ENCODE measurements at regions not wholly inside any gene's neighbourhood (a gene's known extent, or its start where the extent isn't known, plus 50 kb on each side); places are given as distances from the start of the nearest gene placed in this dataset.
A peak's percentile ranks its signal among the peaks of the same experiment; 100 is the strongest.

GRCh38 chr18:76713432-76713831 is 108.9 kb upstream of the ZNF236 start:
- no peak for TF ChIP-seq CTCF (IDR thresholded peaks at IDR 0.05)
- TF ChIP-seq POLR2A (IDR thresholded peaks at IDR 0.05), result no peak
- no peaks in the 10 kb centered on the region for H3K36me3 ChIP-seq

GRCh38 chr18:76712511-76713140 is 109.7 kb upstream of the ZNF236 start:
- Histone ChIP-seq H3K4me1 (no peaks in the 10 kb centered on the region), H3K9me3 (no peaks in the 10 kb centered on the region), H3K27ac (no peak overlapping the region), H3K36me3 (no peaks in the 10 kb centered on the region), H3K27me3 (no peaks in the 10 kb centered on the region), H3K4me3 (no peak overlapping the region)
- TF ChIP-seq CTCF (IDR thresholded peaks at IDR 0.05) (no peak), POLR2A (IDR thresholded peaks at IDR 0.05) (no peak)
- DNase-seq, result no peak

More at GRCh38 chr18:76713432-76713831, 108.9 kb upstream of the ZNF236 start:
- H3K4me1 ChIP-seq, result no peaks in the 10 kb centered on the region
- no peak overlapping the region for H3K4me3 ChIP-seq
- H3K9me3 ChIP-seq, result no peaks in the 10 kb centered on the region
- H3K27ac ChIP-seq, result no peak overlapping the region
- no peaks in the 10 kb centered on the region for H3K27me3 ChIP-seq
- DNase-seq, result no peak

- DNase-seq, result no peak
- no peaks in the 10 kb centered on the region for H3K4me1 ChIP-seq
- H3K36me3 ChIP-seq, result no peaks in the 10 kb centered on the region
- H3K27ac ChIP-seq, result no peak overlapping the region
- no peak overlapping the region for H3K4me3 ChIP-seq
- H3K27me3 ChIP-seq, result no peaks in the 10 kb centered on the region
- H3K9me3 ChIP-seq, result no peaks in the 10 kb centered on the region
- TF ChIP-seq CTCF (IDR thresholded peaks at IDR 0.05) (no peak), POLR2A (IDR thresholded peaks at IDR 0.05) (no peak)
These were observed 111.5 kb upstream of the ZNF236 start for GRCh38 chr18:76710646-76711520.

GRCh38 chr18:76709659-76710645 is 112.4 kb upstream of the ZNF236 start:
- Histone ChIP-seq H3K27me3 (no peaks in the 10 kb centered on the region), H3K9me3 (no peaks in the 10 kb centered on the region), H3K36me3 (no peaks in the 10 kb centered on the region), H3K27ac (no peak overlapping the region), H3K4me3 (no peak overlapping the region), H3K4me1 (no peaks in the 10 kb centered on the region)
- peak; percentile 48 to 85 (median 66) for DNase-seq
- TF ChIP-seq POLR2A (IDR thresholded peaks at IDR 0.05) (no peak), CTCF (IDR thresholded peaks at IDR 0.05) (peak; percentile 56 to 88 (median 85))

GRCh38 chr18:76708722-76709353 is 113.5 kb upstream of the ZNF236 start:
- TF ChIP-seq POLR2A (IDR thresholded peaks at IDR 0.05) (no peak), CTCF (IDR thresholded peaks at IDR 0.05) (no peak)
- Histone ChIP-seq H3K4me3 (no peak overlapping the region), H3K9me3 (no peaks in the 10 kb centered on the region), H3K27me3 (no peaks in the 10 kb centered on the region), H3K27ac (no peak overlapping the region), H3K36me3 (no peaks in the 10 kb centered on the region), H3K4me1 (no peaks in the 10 kb centered on the region)
- no peak for DNase-seq

Measured in Peyer's patch (tissue), 4 donors.